ENCODE measurements at regions not wholly inside any gene's neighbourhood (a gene's known extent, or its start where the extent isn't known, plus 50 kb on each side); places are given as distances from the start of the nearest gene placed in this dataset.
"Not testable (repeated sequence)": the region's sequence is repeated elsewhere in the genome, so short reads cannot be mapped to it uniquely, and the experiment has no call there.

DNA sequence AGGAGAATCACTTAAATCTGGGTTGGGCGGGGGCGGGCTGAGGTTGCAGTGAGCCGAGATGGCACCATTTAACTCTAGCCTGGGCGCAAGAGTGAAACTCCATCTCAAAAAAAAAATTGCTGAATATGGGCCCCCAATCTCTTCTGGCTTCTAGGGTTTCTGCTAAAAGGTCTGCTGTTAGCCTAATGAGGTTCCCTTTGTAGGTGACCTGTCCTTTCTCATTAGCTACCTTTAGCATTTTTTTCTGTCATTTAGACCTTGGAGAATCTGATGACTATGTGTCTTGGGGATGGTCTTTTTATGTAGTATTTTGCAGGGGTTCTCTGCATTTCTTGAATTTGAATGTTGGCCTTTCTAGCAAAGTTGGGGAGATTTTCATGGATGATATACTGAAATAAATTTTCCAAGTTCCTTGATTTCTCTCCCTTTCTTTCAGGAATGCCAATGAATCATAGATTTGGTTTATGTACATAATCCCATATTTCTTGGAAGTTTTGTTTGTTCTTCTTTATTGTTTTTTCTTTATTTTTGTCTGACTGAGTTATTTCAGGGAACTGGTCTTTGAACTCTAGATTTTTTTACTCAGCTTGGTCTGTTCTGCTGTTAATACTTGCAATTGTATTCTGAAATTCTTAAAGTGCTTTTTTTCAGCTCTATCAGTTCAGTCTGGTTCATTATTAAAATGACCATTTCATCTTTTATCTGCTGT is 181.5 kb downstream of the TTC6 start:
- no peak for DNase-seq (ENCODE audit: low spot score in 2 of 2)
- H3K27me3 ChIP-seq: no peaks in the 10 kb centered on the region
- TF ChIP-seq EP300 (IDR thresholded peaks at IDR 0.05): no peak
- no peak for TF ChIP-seq POLR2AphosphoS5 (IDR thresholded peaks at IDR 0.05)
- TF ChIP-seq POLR2A (IDR thresholded peaks at IDR 0.05): no peak
- TF ChIP-seq, protein P1, sequence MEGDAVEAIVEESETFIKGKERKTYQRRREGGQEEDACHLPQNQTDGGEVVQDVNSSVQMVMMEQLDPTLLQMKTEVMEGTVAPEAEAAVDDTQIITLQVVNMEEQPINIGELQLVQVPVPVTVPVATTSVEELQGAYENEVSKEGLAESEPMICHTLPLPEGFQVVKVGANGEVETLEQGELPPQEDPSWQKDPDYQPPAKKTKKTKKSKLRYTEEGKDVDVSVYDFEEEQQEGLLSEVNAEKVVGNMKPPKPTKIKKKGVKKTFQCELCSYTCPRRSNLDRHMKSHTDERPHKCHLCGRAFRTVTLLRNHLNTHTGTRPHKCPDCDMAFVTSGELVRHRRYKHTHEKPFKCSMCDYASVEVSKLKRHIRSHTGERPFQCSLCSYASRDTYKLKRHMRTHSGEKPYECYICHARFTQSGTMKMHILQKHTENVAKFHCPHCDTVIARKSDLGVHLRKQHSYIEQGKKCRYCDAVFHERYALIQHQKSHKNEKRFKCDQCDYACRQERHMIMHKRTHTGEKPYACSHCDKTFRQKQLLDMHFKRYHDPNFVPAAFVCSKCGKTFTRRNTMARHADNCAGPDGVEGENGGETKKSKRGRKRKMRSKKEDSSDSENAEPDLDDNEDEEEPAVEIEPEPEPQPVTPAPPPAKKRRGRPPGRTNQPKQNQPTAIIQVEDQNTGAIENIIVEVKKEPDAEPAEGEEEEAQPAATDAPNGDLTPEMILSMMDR (IDR thresholded peaks at IDR 0.05): no peak

GRCh38 chr14:37778135-37778943 is 182.9 kb downstream of the TTC6 start:
- H3K4me3 ChIP-seq: no peak overlapping the region
- no peaks in the 10 kb centered on the region for H3K27me3 ChIP-seq
- no peak overlapping the region for H3K27ac ChIP-seq
- H3K9me3 ChIP-seq: no peaks in the 10 kb centered on the region
- H3K36me3 ChIP-seq: no peaks in the 10 kb centered on the region
- no peaks in the 10 kb centered on the region for H3K4me1 ChIP-seq
- 83% methylated on average over 5 of the region's 5 CpGs for WGBS
- DNase-seq (ENCODE audit: low spot score in 2 of 2): no peak
- TF ChIP-seq POLR2A (IDR thresholded peaks at IDR 0.05): no peak
- TF ChIP-seq, protein P1 (IDR thresholded peaks at IDR 0.05): no peak
- no peak for TF ChIP-seq EP300 (IDR thresholded peaks at IDR 0.05)
- no peak for TF ChIP-seq POLR2AphosphoS5 (IDR thresholded peaks at IDR 0.05)

More for the DNA sequence above, 181.5 kb downstream of the TTC6 start:
- Histone ChIP-seq H3K27ac (no peak overlapping the region), H3K4me1 (no peaks in the 10 kb centered on the region), H3K9me3 (no peaks in the 10 kb centered on the region), H3K36me3 (no peaks in the 10 kb centered on the region), H3K4me3 (no peak overlapping the region)
- WGBS: 97% methylated on average over 4 of the region's 4 CpGs

- TF ChIP-seq EP300 (IDR thresholded peaks at IDR 0.05) (no peak), POLR2AphosphoS5 (IDR thresholded peaks at IDR 0.05) (no peak), POLR2A (IDR thresholded peaks at IDR 0.05) (no peak)
- TF ChIP-seq, protein P1 (IDR thresholded peaks at IDR 0.05): no peak
- Histone ChIP-seq H3K4me1 (no peaks in the 10 kb centered on the region), H3K27me3 (no peaks in the 10 kb centered on the region), H3K36me3 (no peaks in the 10 kb centered on the region), H3K9me3 (no peaks in the 10 kb centered on the region), H3K4me3 (no peak overlapping the region), H3K27ac (no peak overlapping the region)
- no peak for DNase-seq (ENCODE audit: low spot score in 2 of 2)
Observed at GRCh38 chr14:37779480-37779879, 184.1 kb downstream of the TTC6 start.

DNA sequence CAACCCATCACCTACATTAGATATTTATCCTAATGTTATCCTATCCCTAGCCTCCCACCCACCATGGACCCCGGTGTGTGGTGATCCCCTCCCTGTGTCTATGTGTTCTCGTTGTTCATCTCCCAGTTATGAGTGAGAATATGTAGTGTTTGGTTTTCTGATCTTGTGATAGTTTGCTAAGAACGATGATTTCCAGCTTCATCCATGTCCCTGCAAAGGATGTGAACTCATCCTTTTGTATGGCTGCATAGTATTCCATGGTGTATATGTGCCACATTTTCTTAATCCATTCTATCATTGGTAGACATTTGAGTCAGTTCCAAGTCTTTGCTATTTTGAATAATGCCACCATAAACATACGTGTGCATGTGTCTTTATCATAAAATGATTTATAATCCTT is 185.3 kb downstream of the TTC6 start:
- H3K27me3 ChIP-seq; H3K9me3 ChIP-seq; H3K4me3 ChIP-seq; H3K27ac ChIP-seq; H3K4me1 ChIP-seq; H3K36me3 ChIP-seq; DNase-seq (ENCODE audit: low spot score in 2 of 2): not testable (repeated sequence)
- WGBS: 84% methylated on average over 4 of the region's 4 CpGs

DNA sequence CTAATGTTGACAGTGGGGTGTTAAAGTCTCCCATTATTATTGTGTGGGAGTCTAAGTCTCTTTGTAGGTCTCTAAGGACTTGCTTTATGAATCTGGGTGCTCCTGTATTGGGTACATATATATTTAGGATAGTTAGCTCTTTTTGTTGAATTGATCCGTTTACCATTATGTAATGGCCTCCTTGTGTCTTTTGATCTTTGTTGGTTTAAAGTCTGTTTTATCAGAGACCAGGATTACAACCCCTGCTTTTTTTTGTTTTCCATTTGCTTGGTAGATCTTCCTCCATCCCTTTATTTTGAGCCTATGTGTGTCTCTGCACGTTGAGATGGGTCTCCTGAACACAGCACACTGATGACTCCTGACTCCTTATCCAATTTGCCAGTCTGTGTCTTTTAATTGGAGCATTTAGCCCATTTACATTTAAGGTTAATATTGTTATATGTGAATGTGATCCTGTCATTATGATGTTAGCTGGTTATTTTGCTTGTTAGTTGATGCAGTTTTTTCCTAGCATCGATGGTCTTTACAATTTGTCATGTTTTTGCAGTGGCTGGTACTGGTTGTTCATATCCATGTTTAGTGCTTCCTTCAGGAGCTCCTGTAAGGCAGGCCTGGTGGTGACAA is 188.9 kb downstream of the TTC6 start:
- H3K4me3 ChIP-seq, H3K27ac ChIP-seq: not testable (repeated sequence)
- WGBS: 82% methylated on average over 3 of the region's 3 CpGs

DNA sequence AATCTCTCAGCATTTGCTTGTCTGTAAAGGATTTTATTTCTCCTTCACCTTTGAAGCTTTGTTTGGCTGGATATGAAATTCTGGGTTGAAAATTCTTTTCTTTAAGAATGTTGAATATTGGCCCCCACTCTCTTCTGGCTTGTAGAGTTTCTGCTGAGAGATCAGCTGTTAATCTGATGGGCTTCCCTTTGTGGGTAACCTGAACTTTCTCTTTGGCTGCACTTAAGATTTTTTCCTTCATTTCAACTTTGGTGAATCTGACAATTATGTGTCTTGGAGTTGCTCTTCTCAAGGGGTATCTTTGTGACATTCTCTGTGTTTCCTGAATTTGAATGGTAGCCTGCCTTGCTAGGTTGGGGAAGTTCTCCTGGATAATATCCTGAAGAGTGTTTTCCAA is 189.4 kb downstream of the TTC6 start:
- not testable (repeated sequence) for H3K36me3 ChIP-seq; H3K4me3 ChIP-seq; H3K4me1 ChIP-seq; H3K27me3 ChIP-seq; DNase-seq (ENCODE audit: low spot score in 2 of 2); H3K9me3 ChIP-seq; H3K27ac ChIP-seq

More for the DNA sequence above, 188.9 kb downstream of the TTC6 start:
- not testable (repeated sequence) for H3K9me3 ChIP-seq; H3K27me3 ChIP-seq; H3K36me3 ChIP-seq; H3K4me1 ChIP-seq; DNase-seq (ENCODE audit: low spot score in 2 of 2)

DNA sequence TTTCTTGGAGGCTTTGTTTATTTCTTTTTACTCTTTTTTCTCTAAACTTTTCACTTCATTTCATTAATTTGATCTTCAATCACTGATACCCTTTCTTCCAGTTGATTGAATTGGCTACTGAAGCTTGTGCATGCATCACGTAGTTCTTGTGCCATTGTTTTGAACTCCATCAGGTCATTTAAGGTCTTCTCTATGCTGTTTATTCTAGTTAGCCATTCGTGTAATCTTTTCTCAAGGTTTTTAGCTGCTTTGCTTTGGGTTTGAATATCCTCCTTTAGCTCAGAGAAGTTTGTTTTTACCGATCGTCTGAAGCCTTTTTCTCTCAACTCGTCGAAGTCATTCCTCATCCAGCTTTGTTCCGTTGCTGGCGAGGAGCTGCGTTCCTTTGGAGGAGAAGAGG is 189.9 kb downstream of the TTC6 start:
- H3K4me1 ChIP-seq; H3K9me3 ChIP-seq; DNase-seq (ENCODE audit: low spot score in 2 of 2); H3K27ac ChIP-seq; H3K36me3 ChIP-seq; H3K4me3 ChIP-seq; H3K27me3 ChIP-seq: not testable (repeated sequence)
- WGBS: 92% methylated on average over 9 of the region's 9 CpGs

DNA sequence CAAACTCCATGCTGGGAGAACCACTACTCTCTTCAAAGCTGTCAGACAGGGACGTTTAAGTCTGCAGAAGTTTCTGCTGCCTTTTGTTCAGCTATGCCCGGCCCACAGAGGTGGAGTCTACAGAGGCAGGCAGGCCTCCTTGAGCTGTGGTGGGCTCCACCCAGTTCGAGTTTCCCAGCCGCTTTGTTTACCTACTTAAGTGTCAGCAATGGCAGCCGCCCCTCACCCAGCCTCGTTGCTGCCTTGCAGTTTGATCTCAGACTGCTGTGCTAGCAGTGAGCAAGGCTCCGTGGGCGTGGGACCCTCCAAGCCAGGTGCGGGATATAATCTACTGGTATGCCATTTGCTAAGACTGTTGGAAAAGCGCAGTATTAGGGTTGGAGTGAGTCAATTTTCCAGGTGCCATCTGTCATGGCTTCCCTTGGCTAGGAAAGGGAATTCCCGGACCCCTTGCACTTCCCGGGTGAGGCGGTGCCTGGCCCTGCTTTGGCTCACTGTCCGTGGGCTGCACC is 190.7 kb downstream of the TTC6 start:
- H3K36me3 ChIP-seq, H3K27ac ChIP-seq, H3K27me3 ChIP-seq, H3K4me3 ChIP-seq, H3K9me3 ChIP-seq, H3K4me1 ChIP-seq: not testable (repeated sequence)
- DNase-seq (ENCODE audit: low spot score in 2 of 2): peak in 1 of 2 donors; percentile 46
- WGBS: 80% methylated on average over 7 of the region's 14 CpGs
